Gastroesophageal sphincter (tissue), 4 donors: ENCODE measurements at regions not wholly inside any gene's neighbourhood (a gene's known extent, or its start where the extent isn't known, plus 50 kb on each side); places are given as distances from the start of the nearest gene placed in this dataset.

Experiments
- ATAC-seq: fragments of 150-250 bp; one replicate; pipeline ENCODE4 v1.9.1; 2016; ENCODE audit warnings: mild to moderate bottlenecking, moderate library complexity
- H3K27ac ChIP-seq, 4 donors: fragments of 200-600 bp; sonication (generic) in 3 of 4; 1 replicate in 3 of 4; 2 replicates in 1 of 4; pipeline ENCODE4 v1.5.1; 2016 to 2019
- H3K27me3 ChIP-seq: fragments of 200-600 bp; sonication (generic); one replicate; pipeline ENCODE4 v1.5.1; 2019
- H3K36me3 ChIP-seq, 2 donors: fragments of 200-600 bp; sonication (generic); one replicate each; pipeline ENCODE4 v1.5.1; 2019; ENCODE audit warnings: control low read depth in 1 of 2
- H3K4me1 ChIP-seq, 3 donors: fragments of 200-600 bp; sonication (generic); 1 replicate in 2 of 3; 2 replicates in 1 of 3; pipeline ENCODE4 v1.5.1; 2016 to 2019; ENCODE audit warnings: control low read depth in 2 of 3
- H3K4me3 ChIP-seq, 2 donors: fragments of 200-600 bp; sonication (generic); one replicate each; pipeline ENCODE4 v1.5.1; 2019; ENCODE audit warnings: mild to moderate bottlenecking in 1 of 2, moderate library complexity in 1 of 2
- H3K9me3 ChIP-seq, 3 donors: fragments of 200-600 bp; sonication (generic); one replicate each; pipeline ENCODE4 v1.5.1; 2017 to 2019; ENCODE audit warnings: control low read depth in 2 of 3
- CTCF ChIP-seq, 4 experiments: fragments of 200-600 bp in 2 of 4; fragments of 450-650 bp in 2 of 4; sonication (generic) in 1 of 4; IDR thresholded peaks; one replicate each; pipeline ENCODE4 v1.5.1; 2017 to 2019; ENCODE audit warnings: antibody characterized with exemption in 4 of 4, mild to moderate bottlenecking in 2 of 4, moderate library complexity in 2 of 4
- EP300 ChIP-seq: sonication (generic); formaldehyde crosslinking; IDR thresholded peaks from one replicate; pipeline ENCODE4 v1.6.1; 2017; ENCODE audit warnings: antibody characterized with exemption, mild to moderate bottlenecking
- POLR2A ChIP-seq, 2 donors: fragments of 450-650 bp; IDR thresholded peaks; one replicate each; pipeline ENCODE4 v1.6.1; 2017; ENCODE audit warnings: antibody characterized with exemption in 2 of 2, mild to moderate bottlenecking in 2 of 2, moderate library complexity in 1 of 2
- POLR2AphosphoS5 ChIP-seq: sonication (generic); formaldehyde crosslinking; IDR thresholded peaks from one replicate; pipeline ENCODE4 v1.6.1; 2017; ENCODE audit warnings: antibody characterized with exemption
- WGBS, 2 donors: methylation state at CpG; one replicate each; pipeline ENCODE4 v1.1.5; 2018; ENCODE audit warnings: low coverage in 1 of 2; 5-methylcytosine and 5-hydroxymethylcytosine counted together

DNA sequence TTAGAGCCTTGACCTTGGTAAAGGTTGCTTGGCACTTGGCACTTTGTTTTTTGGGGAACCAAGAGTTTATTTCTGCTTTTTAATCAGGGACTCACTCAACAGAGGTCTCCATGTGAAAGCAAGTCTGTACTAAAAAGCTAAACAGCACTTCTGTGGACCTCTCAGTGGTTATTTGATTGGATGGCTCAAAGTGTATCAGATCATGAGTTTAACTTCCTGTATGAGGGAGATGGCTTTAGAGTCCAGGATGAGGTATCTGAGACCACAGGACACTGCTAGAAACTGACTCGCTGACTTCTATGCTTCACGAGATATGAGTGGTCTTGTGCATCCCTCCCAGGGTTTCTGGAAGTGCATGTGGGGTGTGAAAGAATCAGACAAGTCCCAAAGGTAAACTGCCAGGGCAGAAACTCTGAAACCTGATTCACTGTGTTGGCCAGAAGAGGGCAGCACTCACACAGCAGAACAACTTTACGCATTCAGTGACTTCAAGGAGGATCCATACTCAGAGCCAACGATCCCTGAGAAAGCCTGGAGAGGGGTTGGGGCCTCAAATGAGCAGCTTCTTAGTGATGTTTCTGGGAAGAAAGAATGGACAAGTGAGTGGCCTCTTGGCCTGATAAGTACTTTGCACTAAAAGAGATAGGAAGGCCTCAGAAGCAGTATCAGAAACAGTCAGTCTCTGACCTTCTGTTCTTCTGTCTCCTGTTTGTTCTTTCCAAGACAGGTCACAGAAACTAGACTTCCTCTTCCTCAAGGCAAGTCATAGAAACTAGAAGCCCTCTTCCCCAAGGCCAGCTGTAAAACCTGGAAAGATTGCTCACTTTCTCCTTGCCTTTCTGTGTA is 220.3 kb upstream of the CXCL13 start:
- no peaks in the 10 kb centered on the region for H3K27me3 ChIP-seq
- no peaks in the 10 kb centered on the region for H3K4me1 ChIP-seq
- no peak overlapping the region for H3K27ac ChIP-seq
- H3K4me3 ChIP-seq: no peak overlapping the region
- peak; percentile 52 for ATAC-seq
- no peaks in the 10 kb centered on the region for H3K36me3 ChIP-seq
- no peak for TF ChIP-seq EP300
- TF ChIP-seq POLR2A (IDR thresholded peaks at IDR 0.05): no peak
- no peak for TF ChIP-seq POLR2AphosphoS5
- peak; percentile 66 to 86 (median 75) for TF ChIP-seq CTCF (IDR thresholded peaks at IDR 0.05)
- WGBS, 2 donors: 0 to 3% methylated on average over 2 to 3 of the region's 4 CpGs
- H3K9me3 ChIP-seq: no peaks in the 10 kb centered on the region

- no peak for ATAC-seq
- no peak overlapping the region for H3K4me3 ChIP-seq
- TF ChIP-seq POLR2AphosphoS5 (no peak), POLR2A (IDR thresholded peaks at IDR 0.05) (no peak), CTCF (IDR thresholded peaks at IDR 0.05) (no peak), EP300 (no peak)
- 73 to 92% methylated on average over 5 of the region's 5 CpGs for WGBS, 2 donors
- H3K9me3 ChIP-seq: no peaks in the 10 kb centered on the region
- no peak overlapping the region for H3K27ac ChIP-seq
- no peaks in the 10 kb centered on the region for H3K4me1 ChIP-seq
- no peaks in the 10 kb centered on the region for H3K36me3 ChIP-seq
- H3K27me3 ChIP-seq: no peaks in the 10 kb centered on the region
These were observed 211.6 kb upstream of the CXCL13 start for GRCh38 chr4:77393996-77394395.

GRCh38 chr4:77395481-77395880 is 210.1 kb upstream of the CXCL13 start:
- ATAC-seq: no peak
- 33 to 44% methylated on average over 1 of the region's 1 CpG for WGBS, 2 donors
- no peak for TF ChIP-seq CTCF (IDR thresholded peaks at IDR 0.05)
- TF ChIP-seq POLR2AphosphoS5: no peak
- no peak for TF ChIP-seq POLR2A (IDR thresholded peaks at IDR 0.05)
- TF ChIP-seq EP300: no peak

GRCh38 chr4:77398256-77398655 is 207.4 kb upstream of the CXCL13 start:
- no peaks in the 10 kb centered on the region for H3K9me3 ChIP-seq
- ATAC-seq: no peak
- no peaks in the 10 kb centered on the region for H3K27me3 ChIP-seq
- TF ChIP-seq POLR2A (IDR thresholded peaks at IDR 0.05) (no peak), EP300 (no peak), CTCF (IDR thresholded peaks at IDR 0.05) (no peak), POLR2AphosphoS5 (no peak)
- no peaks in the 10 kb centered on the region for H3K4me1 ChIP-seq
- no peak overlapping the region for H3K4me3 ChIP-seq
- no peaks in the 10 kb centered on the region for H3K36me3 ChIP-seq
- no peak overlapping the region for H3K27ac ChIP-seq
- 100% methylated on average over 1 of the region's 1 CpG for WGBS, 2 donors

More at GRCh38 chr4:77395481-77395880, 210.1 kb upstream of the CXCL13 start:
- Histone ChIP-seq H3K27me3 (no peaks in the 10 kb centered on the region), H3K4me1 (no peaks in the 10 kb centered on the region), H3K4me3 (no peak overlapping the region), H3K36me3 (no peaks in the 10 kb centered on the region), H3K27ac (no peak overlapping the region), H3K9me3 (no peaks in the 10 kb centered on the region)

- no peak for TF ChIP-seq POLR2A (IDR thresholded peaks at IDR 0.05)
- no peak for TF ChIP-seq CTCF (IDR thresholded peaks at IDR 0.05)
- no peak for TF ChIP-seq POLR2AphosphoS5
- no peak for TF ChIP-seq EP300
- ATAC-seq: no peak
- H3K27ac ChIP-seq: no peak overlapping the region
- no peaks in the 10 kb centered on the region for H3K36me3 ChIP-seq
- no peak overlapping the region for H3K4me3 ChIP-seq
- no peaks in the 10 kb centered on the region for H3K4me1 ChIP-seq
- no peaks in the 10 kb centered on the region for H3K9me3 ChIP-seq
- no peaks in the 10 kb centered on the region for H3K27me3 ChIP-seq
These were observed 205.8 kb upstream of the CXCL13 start for GRCh38 chr4:77399831-77400230.
